A673 (cell line): ENCODE measurements at regions not wholly inside any gene's neighbourhood (a gene's known extent, or its start where the extent isn't known, plus 50 kb on each side); places are given as distances from the start of the nearest gene placed in this dataset.

Experiments
- CTCF ChIP-seq: fragments of 300-800, 200-600 bp; sonication (generic); conservative IDR thresholded peaks from 2 replicates; pipeline ENCODE4 v1.5.1; 2017; ENCODE audit warnings: low read depth, mild to moderate bottlenecking, antibody characterized with exemption, low read length, moderate library complexity, mixed read lengths
- EZH2 ChIP-seq: fragments of 200-600 bp; sonication (generic); IDR thresholded peaks from 2 replicates; pipeline ENCODE4 v1.6.1; 2017; ENCODE audit warnings: borderline replicate concordance, low read depth, mild to moderate bottlenecking, mixed read lengths, antibody characterized with exemption, low read length; ENCODE audit not compliant: poor library complexity, severe bottlenecking

GRCh38 chr18:75742516-75742915, 315.0 kb upstream of the SMIM21 start:
- TF ChIP-seq EZH2 (no peak), CTCF (no peak)
